Pancreas (tissue), 10 donors: ENCODE measurements at regions not wholly inside any gene's neighbourhood (a gene's known extent, or its start where the extent isn't known, plus 50 kb on each side); places are given as distances from the start of the nearest gene placed in this dataset.

Experiments used
- ATAC-seq, 4 donors: fragments of 200-7000 bp; cut with Tn5 transposase; one replicate each; pipeline versions ENCODE4 v1.8.0 to v1.9.1; 2020; ENCODE audit warnings: mild to moderate bottlenecking in 4 of 4, moderate library complexity in 4 of 4
- DNase-seq, 6 donors: peaks; one replicate each; pipeline ENCODE4 v3.0.0-alpha.2; 2020
- FAIRE-seq: peaks from 2 replicates; lab custom pipeline; 2012; peaks lifted over from hg19 to GRCh38; lab: Jason Lieb, UNC
- H3K27ac ChIP-seq, 4 donors: fragments of 200-600 bp; sonication (generic); 1 replicate in 3 of 4; 2 replicates in 1 of 4; pipeline versions ENCODE4 v1.5.0 to v1.8.0; 2020
- H3K27me3 ChIP-seq, 4 donors: fragments of 200-600 bp; one replicate each; pipeline ENCODE4 v1.8.0; 2021
- H3K36me3 ChIP-seq, 3 donors: fragments of 200-600 bp; sonication (generic) in 1 of 3; one replicate each; pipeline versions ENCODE4 v1.5.0 to v1.8.0; 2020 to 2021
- H3K4me1 ChIP-seq, 3 donors: fragments of 200-600 bp; one replicate each; pipeline ENCODE4 v1.8.0; 2021
- H3K4me3 ChIP-seq, 4 donors: fragments of 200-600 bp; sonication (generic) in 2 of 4; one replicate each; pipeline versions ENCODE4 v1.5.0 to v1.8.0; 2020 to 2021
- H3K9me3 ChIP-seq, 4 donors: fragments of 200-600 bp; one replicate each; pipeline ENCODE4 v1.8.0; 2021
- WGBS, 2 donors: extraction: QIAGEN DNeasy Blood & Tissue Kit; methylation state at CpG; one replicate each; pipeline ENCODE4 v1.1.7; 2013; 5-methylcytosine and 5-hydroxymethylcytosine counted together
- intact Hi-C, 3 donors: fragments of 100-400 bp; cut with DNase I; formaldehyde crosslinking; loops; one replicate each; pipeline versions ENCODE4 v1.11.1 to v1.14.2; 2022
- TF ChIP-seq, protein P1 (sequence below), 4 donors: fragments of 200-600 bp; sonication (generic) in 3 of 4; IDR thresholded peaks; one replicate each; pipeline versions ENCODE4 v1.5.0 to v1.8.0; 2021; ENCODE audit warnings: antibody characterized with exemption in 4 of 4
- donor health status: healthy with polysubstance abuse.
- donor health status: DM: no; HTN: no; CAD: no; lungs with moderate emphysema.
- donor health status: DM: no; HTN: no; CAD: no.
- donor health status: control.
- donor health status: control.
- donor health status: Bipolar disorder and iron deficiency.
- donor health status: DM: yes; HTN: yes; CAD: no.
- donor health status: DM: no; HTN: no; CAD: no.
- donor health status: DM: no; HTN: no; CAD: no.
- donor health status: DM: yes; HTN: yes; CAD: no.

DNA sequence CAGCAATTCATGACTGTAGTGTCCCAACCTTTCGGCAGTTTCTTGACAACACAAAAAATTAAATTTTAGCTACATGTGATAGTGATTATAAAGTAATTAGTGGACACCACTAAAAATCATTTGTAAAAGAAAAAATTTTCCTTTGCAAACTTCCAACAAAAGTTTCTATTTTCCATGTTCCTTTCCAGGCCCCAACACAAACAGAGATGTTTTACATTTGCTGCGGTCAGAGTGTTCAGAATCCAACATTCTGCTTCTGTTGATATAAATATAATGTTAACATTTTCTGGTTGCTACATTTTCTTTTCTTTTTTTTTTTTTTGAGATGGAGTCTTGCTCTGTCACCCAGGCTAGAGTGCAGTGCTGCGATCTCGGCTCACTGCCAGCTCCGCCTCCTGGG, 54.9 kb upstream of the WLS start:
- ATAC-seq: no peak
- no peak overlapping the region for H3K27ac ChIP-seq
- no peaks in the 10 kb centered on the region for H3K27me3 ChIP-seq
- DNase-seq: no peak
- no peaks in the 10 kb centered on the region for H3K36me3 ChIP-seq
- H3K9me3 ChIP-seq: no peaks in the 10 kb centered on the region
- intact Hi-C loops: no loop called here
- WGBS, 2 donors: 90 to 95% methylated on average over 5 of the region's 5 CpGs
- no peak overlapping the region for H3K4me3 ChIP-seq
- H3K4me1 ChIP-seq: peaks cover 0 to 2% (median 0%) of the 10 kb centered on the region in 3 donors
- FAIRE-seq: no peak
- TF ChIP-seq, protein P1, sequence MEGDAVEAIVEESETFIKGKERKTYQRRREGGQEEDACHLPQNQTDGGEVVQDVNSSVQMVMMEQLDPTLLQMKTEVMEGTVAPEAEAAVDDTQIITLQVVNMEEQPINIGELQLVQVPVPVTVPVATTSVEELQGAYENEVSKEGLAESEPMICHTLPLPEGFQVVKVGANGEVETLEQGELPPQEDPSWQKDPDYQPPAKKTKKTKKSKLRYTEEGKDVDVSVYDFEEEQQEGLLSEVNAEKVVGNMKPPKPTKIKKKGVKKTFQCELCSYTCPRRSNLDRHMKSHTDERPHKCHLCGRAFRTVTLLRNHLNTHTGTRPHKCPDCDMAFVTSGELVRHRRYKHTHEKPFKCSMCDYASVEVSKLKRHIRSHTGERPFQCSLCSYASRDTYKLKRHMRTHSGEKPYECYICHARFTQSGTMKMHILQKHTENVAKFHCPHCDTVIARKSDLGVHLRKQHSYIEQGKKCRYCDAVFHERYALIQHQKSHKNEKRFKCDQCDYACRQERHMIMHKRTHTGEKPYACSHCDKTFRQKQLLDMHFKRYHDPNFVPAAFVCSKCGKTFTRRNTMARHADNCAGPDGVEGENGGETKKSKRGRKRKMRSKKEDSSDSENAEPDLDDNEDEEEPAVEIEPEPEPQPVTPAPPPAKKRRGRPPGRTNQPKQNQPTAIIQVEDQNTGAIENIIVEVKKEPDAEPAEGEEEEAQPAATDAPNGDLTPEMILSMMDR (IDR thresholded peaks at IDR 0.05): no peak

DNA sequence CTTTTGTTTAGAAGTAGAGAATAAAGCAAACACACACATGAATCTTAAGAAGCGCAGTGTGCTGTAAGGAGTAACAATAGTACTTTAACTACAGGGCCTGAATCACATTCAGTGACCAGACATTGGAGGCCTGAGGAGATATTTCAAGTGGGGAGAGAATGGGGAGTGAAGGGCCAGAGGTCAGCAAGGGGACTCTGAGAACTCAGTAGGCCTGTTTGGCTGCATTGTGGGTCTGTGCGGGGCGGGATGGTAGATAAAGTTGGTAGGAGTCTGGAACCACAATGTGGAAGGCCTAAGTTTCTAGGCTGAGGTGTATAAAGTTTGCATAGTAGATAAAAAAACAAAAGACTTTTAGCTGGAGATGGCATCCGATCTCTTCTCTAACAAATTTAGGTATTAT, 52.7 kb upstream of the WLS start:
- intact Hi-C loops: no loop called here
- TF ChIP-seq, protein P1 (IDR thresholded peaks at IDR 0.05): no peak
- Histone ChIP-seq H3K9me3 (no peaks in the 10 kb centered on the region), H3K36me3 (no peaks in the 10 kb centered on the region), H3K27me3 (no peaks in the 10 kb centered on the region), H3K4me1 (no peaks in the 10 kb centered on the region), H3K4me3 (no peak overlapping the region), H3K27ac (no peak overlapping the region)
- ATAC-seq: no peak
- WGBS, 2 donors: 83 to 97% methylated on average over 4 of the region's 4 CpGs
- no peak for FAIRE-seq
- no peak for DNase-seq

DNA sequence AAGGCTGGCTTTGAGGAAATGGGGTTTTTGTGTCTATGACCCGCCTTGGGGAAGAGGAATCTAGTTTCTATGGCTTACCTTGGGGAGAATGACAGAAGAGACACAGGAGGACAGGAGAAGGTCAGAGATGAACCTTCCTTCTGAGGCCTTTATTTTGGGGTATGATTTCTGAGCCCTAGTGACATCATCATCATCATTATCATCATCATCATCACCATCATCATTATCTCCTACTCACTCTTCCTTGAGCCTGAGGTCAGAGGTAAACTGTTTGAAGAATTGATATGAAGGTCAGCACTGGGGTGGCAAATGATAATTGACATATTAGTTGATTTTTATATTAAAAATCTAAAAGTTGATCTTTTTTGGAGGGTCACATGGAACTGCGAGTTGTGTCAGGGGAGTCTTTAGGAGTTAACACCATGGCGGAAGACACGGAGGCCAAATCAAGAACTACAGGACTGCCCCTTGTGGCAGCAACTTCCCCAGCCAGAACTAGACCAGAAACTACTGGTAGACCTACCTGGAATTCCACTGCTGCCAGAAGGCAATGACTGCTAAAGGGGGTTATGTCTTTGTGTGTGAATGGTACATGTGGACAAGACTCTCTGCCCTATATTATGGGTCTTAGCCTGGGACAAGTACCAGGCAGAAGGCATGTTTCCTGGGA, 49.8 kb upstream of the WLS start:
- 63 to 81% methylated on average over 4 of the region's 4 CpGs for WGBS, 2 donors
- H3K27ac ChIP-seq: no peak overlapping the region
- H3K27me3 ChIP-seq: no peaks in the 10 kb centered on the region
- no peaks in the 10 kb centered on the region for H3K4me1 ChIP-seq
- TF ChIP-seq, protein P1 (IDR thresholded peaks at IDR 0.05): no peak
- ATAC-seq (no peak), DNase-seq (no peak), FAIRE-seq (no peak)
- no peaks in the 10 kb centered on the region for H3K9me3 ChIP-seq
- intact Hi-C loops: no loop called here
- no peak overlapping the region for H3K4me3 ChIP-seq
- H3K36me3 ChIP-seq: no peaks in the 10 kb centered on the region
